ENCODE measurements at regions not wholly inside any gene's neighbourhood (a gene's known extent, or its start where the extent isn't known, plus 50 kb on each side); places are given as distances from the start of the nearest gene placed in this dataset.
"Not testable (repeated sequence)": the region's sequence is repeated elsewhere in the genome, so short reads cannot be mapped to it uniquely, and the experiment has no call there.

- no peak for DNase-seq
Observed at GRCh38 chr5:52623291-52623690, 164.4 kb upstream of the ITGA1 start.

- DNase-seq: no peak
Observed at GRCh38 chr5:52624291-52624690, 163.4 kb upstream of the ITGA1 start.

DNA sequence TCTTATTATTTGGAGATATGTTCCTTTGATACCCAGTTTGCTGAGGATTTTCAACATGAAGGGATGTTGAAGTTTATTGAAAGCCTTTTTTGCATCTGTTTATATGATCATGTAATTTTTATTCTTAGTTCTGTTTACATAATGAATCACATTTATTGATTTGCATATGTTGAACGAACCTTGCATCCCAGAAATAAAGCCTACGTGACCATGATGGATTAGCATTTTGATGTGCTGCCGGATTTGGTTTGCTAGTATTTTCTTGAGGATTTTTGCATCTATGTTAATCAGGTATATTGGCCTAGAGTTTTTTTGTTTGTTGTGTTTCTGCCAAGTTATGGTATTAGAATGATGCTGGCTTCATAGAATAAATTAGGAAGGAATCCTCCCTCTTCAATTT is 161.4 kb upstream of the ITGA1 start:
- no peak for DNase-seq

- no peak for DNase-seq
Observed at GRCh38 chr5:52627740-52628139, 160.0 kb upstream of the ITGA1 start.

GRCh38 chr5:52632281-52632680 is 155.4 kb upstream of the ITGA1 start:
- DNase-seq: no peak

- DNase-seq: not testable (repeated sequence)
Observed at GRCh38 chr5:52634171-52634570, 153.5 kb upstream of the ITGA1 start.

GRCh38 chr5:52638732-52639131 is 149.0 kb upstream of the ITGA1 start:
- DNase-seq: no peak

DNA sequence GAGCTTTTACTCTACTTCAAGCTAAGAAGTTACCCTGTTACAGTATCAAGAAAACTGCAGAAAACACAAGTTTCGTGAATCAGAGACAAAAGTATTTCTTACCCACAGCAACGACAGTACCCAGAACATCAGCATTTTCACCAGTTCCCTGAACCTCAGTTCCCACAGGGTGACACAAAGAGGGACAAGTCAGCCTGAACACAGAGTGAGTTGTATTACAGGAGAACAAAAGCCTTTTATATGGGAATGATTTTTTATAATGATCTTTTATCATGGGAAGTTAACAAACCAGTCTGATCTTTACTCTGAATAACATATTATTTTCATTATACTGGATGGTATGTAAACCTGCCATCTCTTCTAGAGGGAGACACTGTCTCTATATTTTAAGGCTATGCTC is 139.0 kb upstream of the ITGA1 start:
- no peak for DNase-seq

DNA sequence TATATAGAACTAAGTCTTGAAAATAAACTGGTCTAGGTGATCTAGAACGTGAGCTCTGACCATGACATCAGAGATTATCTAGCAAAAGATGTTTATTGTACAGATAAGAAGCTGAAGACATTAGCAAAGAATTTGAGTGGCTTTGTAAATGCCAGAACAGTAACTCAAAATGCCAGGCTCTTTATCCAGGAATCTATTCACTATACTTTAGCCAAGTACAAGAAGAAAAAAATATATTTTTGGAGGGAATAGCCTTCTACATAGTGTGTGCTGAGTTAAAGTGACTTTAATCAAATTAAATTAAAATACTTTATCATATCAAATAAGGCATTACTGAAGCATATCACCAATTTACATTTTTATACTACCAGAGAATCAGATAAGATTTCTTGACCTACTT is 132.6 kb upstream of the ITGA1 start:
- no peak for DNase-seq

DNA sequence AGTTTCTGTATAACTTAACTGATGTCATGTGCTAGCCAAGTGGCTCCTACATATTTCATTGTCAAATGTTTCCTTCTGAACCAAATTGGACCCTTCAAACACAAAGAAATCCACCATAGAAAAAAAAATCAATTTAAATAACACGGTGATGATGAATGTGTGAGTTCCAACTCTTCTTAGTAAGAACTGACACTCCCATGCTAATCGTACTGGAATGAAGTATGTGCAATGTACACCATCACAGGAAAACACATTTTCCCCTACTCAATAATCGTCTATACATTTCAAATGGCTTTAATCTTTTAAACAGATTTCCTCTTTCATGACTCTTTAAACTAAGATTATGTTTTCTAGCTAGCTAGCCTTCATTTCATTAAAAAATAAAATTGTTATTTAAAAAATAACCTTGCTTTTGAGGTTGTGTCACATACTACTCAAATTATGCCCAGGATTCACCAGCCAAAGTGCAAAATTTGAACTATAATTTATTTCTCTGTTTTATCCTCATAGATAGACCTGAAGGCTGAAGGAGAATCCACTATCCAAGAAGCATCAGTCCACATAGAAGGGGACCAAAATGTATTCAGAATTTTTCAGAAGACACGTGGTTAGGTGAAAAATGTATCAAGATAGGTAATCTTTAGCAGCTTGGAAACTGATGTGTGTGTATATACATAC is 131.0 kb upstream of the ITGA1 start:
- no peak for DNase-seq

DNA sequence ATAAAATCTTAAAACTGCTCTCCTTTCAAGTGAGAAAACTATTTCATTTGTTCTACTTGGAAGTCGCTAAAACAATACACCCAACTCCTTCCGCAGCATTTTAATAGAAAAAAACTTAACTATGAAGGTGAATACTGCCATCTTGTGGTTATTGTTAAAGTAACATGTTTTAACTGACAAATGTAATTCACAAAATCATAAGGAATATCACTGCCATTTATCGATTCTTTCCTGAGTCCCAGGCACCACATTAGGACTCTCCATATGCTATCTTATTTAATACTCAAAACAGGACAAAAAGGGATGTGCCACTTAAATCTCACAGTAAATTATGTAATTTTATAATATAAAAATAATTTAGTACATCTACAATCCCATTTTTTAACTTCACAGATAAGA is 130.5 kb upstream of the ITGA1 start:
- no peak for DNase-seq

DNA sequence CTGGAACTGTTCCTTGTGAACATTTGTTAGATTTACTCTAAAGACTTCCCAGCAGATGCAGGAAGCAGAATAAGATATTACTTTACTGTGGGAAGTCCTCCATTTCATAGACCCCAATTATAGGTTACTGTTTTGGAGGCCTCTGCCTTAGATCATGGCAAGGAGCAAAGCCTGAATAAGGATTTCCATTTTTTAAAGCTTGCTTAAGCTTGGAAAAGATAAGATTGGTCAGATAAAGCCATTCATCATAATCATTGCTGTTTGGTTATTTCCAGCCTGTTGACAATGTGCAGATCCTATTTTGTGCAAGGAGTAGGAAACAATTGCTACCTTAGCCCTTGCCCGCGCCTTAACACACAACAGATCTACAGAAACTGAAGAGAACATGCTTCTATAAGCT is 129.5 kb upstream of the ITGA1 start:
- no peak for DNase-seq

DNA sequence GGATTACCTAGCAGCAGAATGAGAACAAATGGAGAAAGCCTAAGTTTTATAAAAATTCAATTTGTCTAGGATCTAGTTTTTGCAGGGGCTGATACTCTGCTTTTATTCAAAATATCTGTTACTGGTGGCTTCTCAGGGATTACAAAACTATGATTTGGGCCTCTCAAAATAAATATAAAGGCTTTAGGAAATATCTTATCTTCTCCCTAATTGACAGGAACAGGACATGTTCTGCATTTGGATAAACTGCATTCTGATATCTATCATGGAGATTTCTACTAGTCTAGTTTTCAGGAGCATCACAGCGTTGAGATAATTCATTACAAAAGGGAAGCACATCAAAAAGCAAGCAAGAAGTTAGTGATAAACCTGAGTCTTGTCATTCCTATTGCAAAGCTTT is 127.1 kb upstream of the ITGA1 start:
- no peak for DNase-seq

GRCh38 chr5:52661903-52662595 is 125.7 kb upstream of the ITGA1 start:
- no peak for DNase-seq

- DNase-seq: no peak
Observed at GRCh38 chr5:52665559-52665958, 122.2 kb upstream of the ITGA1 start.

DNA sequence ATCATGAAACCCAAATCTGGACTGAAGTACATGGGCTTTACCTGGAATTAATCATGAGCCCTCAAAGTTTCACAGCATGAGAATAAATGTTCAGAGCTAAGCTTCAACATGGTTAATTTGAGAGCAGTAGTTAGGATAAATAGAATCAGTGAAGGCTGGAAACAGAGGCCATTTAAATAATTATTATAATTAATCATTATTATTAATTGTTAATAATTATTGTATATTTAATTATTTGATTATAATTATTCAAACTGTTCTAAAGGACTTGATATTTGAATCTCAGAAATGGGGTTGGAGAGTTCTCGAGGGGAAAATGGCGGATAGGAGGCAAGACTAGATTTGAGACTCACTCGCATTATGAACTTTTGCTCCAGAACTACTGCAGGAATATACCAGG is 119.6 kb upstream of the ITGA1 start:
- DNase-seq: no peak

GRCh38 chr5:52668544-52669185 is 119.1 kb upstream of the ITGA1 start:
- DNase-seq: no peak

- no peak for DNase-seq
Observed at GRCh38 chr5:52672459-52672858, 115.3 kb upstream of the ITGA1 start.

GRCh38 chr5:52673495-52673894 is 114.2 kb upstream of the ITGA1 start:
- no peak for DNase-seq

DNA sequence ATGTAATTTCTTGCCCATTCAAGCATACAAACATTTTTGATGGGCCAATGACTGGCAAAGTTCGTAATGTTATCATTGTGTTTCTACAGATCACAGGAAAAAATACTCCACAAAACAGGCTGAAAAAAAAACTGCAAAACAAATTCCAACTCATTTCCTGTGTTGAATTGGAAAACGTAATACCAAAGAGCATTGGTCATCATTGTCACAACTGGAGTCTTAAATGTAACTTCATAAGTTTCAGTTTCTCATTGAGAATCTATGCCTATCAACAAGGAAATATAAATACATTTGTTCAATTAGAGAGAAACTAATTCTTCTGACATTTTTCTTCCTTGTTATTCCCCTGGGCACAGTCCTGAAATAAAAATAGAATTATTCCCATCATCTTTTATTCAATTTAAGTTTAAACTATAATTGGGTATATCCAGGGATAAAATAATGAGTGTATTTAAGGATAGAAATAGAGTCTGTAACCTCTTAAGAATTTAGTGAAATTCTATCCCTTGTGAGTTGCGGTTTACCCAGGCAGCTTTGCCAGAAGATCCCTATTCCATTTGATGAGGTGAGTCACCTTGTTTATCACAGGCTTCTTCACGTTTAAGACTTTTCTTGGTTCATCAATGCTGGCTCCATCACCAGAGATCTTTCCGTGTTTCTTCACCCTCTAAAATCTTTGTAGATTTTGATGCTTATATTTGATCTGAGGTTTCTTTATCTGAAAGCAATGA is 112.7 kb upstream of the ITGA1 start:
- DNase-seq: no peak

DNA sequence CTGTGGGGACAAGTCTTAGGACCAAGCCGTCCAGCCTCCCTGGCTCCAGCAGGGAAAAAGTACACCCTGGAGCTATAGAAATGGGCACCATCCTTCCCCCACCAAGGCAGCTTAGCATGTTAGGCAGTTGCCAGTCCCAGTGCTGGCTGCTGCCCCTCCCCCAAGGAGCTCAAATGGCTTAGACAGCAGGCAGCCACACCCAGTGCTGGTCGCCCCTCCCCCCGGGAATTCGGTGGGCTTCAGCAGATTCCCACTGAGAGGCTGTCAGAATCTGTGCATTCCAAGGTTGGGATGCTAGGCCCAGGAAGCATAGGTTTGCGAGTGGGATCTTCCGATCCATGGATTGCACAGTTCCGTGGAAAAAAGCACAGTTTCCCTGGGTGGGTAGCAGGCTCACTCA is 105.2 kb upstream of the ITGA1 start:
- no peak for DNase-seq

GRCh38 chr5:52684051-52684450 is 103.7 kb upstream of the ITGA1 start:
- no peak for DNase-seq

DNA sequence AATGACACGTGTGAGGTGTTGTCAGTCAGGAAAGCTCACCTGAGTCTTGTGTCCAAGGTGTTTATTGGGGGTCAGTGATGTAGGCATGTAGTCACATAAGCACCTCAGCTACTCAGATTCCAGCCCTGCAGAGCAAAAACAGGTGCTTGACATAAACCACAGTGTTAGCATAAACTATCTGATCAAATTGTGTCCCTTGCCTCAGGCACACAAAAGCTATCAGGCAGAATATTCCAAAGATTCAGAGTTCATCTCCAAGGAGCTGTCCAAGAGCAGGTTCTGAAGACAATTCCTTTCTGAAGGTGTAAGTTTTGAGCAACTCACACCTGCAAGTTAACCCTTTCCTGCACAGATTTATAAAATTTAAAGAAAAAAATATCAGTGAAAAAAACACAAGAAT is 102.2 kb upstream of the ITGA1 start:
- no peak for DNase-seq

DNA sequence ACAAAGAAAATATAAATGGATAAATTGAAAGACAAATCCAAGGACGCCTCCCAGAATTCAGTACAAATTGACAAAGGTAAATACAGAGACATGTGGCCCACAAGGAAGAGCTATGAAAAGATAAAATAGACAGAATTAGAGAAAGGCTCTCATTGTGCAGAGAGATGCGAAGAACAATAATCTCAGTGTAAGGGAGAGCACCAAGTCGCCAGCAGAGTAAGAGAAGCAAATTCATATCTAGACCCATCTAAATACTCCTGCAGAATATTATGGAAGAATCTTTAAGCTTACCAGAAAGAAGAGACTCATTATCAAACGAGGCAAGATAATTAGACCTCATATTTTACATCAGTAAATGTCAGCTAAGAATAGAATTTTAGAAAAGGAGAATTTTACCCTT is 101.7 kb upstream of the ITGA1 start:
- no peak for DNase-seq

Data from activated T-cell treated with anti-CD3 and anti-CD28 coated beads, Interleukin-2, amount 50 U/mL, for 48 hours (primary cell).